H1 (cell line): ENCODE measurements at regions not wholly inside any gene's neighbourhood (a gene's known extent, or its start where the extent isn't known, plus 50 kb on each side); places are given as distances from the start of the nearest gene placed in this dataset.

ENCODE experiments used
- CTCF ChIA-PET: fragments of 300-600 bp; sonication (Branson Sonifier 250); formaldehyde crosslinking; loops from one replicate; lab custom pipeline; 2021; ENCODE audit not compliant: partially characterized antibody; lab: Charles Lee
- POLR2A ChIA-PET: fragments of 300-600 bp; sonication (Branson Sonifier 250); formaldehyde crosslinking; loops from one replicate; lab custom pipeline; 2021; ENCODE audit warnings: inconsistent platforms; ENCODE audit not compliant: partially characterized antibody; lab: Charles Lee
- DNase-seq, 2 experiments: peaks; one replicate each; pipeline versions ENCODE4 v3.0.0 to v3.0.0-alpha.2; 2010 to 2022; ENCODE audit warnings: low spot score in 2 of 2, low read depth in 1 of 2, mixed read lengths in 1 of 2
- FAIRE-seq: peaks from 2 replicates; lab custom pipeline; 2011; peaks lifted over from hg19 to GRCh38; lab: Jason Lieb, UNC
- H2AFZ ChIP-seq: 2 replicates; pipeline ENCODE4 v1.8.1; 2012; ENCODE audit warnings: low read length, inconsistent platforms
- H2AK5ac ChIP-seq: 2 replicates; pipeline ENCODE4 v1.6.1; 2013; ENCODE audit warnings: low read depth, low read length
- H2BK120ac ChIP-seq: replicated peaks from 2 replicates; pipeline ENCODE3; 2013; ENCODE audit warnings: low read depth, low read length, inconsistent platforms
- H2BK12ac ChIP-seq: 2 replicates; pipeline ENCODE4 v1.6.1; 2013; ENCODE audit warnings: low read depth, low read length
- H2BK15ac ChIP-seq: 2 replicates; pipeline ENCODE4 v1.6.1; 2013; ENCODE audit warnings: low read length
- H2BK20ac ChIP-seq: 2 replicates; pipeline ENCODE4 v1.6.1; 2013; ENCODE audit warnings: low read length
- H2BK5ac ChIP-seq: 2 replicates; pipeline ENCODE4 v1.6.1; 2013; ENCODE audit warnings: low read depth, low read length
- H3K14ac ChIP-seq: 2 replicates; pipeline ENCODE4 v1.6.1; 2013; ENCODE audit warnings: inconsistent platforms; ENCODE audit not compliant: insufficient read length
- H3K18ac ChIP-seq: 2 replicates; pipeline ENCODE4 v1.6.1; 2013; ENCODE audit warnings: low read length; ENCODE audit errors: extremely low read depth
- H3K23ac ChIP-seq: 2 replicates; pipeline ENCODE4 v1.6.1; 2013; ENCODE audit warnings: inconsistent platforms; ENCODE audit not compliant: insufficient read length
- H3K23me2 ChIP-seq: 2 replicates; pipeline ENCODE4 v1.6.1; 2013; ENCODE audit warnings: low read depth, low read length
- H3K27ac ChIP-seq: 2 replicates; pipeline ENCODE4 v1.6.1; 2011; ENCODE audit warnings: low read depth, low read length, inconsistent platforms
- H3K27me3 ChIP-seq, 4 experiments: replicated peaks in 1 of 4; 1 replicate in 1 of 4; 2 replicates in 3 of 4; pipeline versions ENCODE4 v1.6.1 to v1.8.1; 2011 to 2013; ENCODE audit warnings: low read length in 3 of 4, mild to moderate bottlenecking in 3 of 4, inconsistent platforms in 2 of 4, mixed read lengths in 2 of 4, moderate library complexity in 1 of 4; ENCODE audit not compliant: control insufficient read depth in 3 of 4, insufficient read depth in 3 of 4; ENCODE audit errors: extremely low read depth in 1 of 4
- H3K36me3 ChIP-seq, 4 experiments: 2 replicates each; pipeline versions ENCODE4 v1.6.1 to v1.8.1; 2011 to 2013; ENCODE audit warnings: mild to moderate bottlenecking in 4 of 4, low read length in 3 of 4, moderate library complexity in 2 of 4, control low read depth in 1 of 4, inconsistent platforms in 1 of 4; ENCODE audit not compliant: insufficient read depth in 4 of 4, control insufficient read depth in 2 of 4
- H3K4ac ChIP-seq: replicated peaks from 2 replicates; pipeline ENCODE3; 2013; ENCODE audit warnings: low read length, low read depth, mixed read lengths, inconsistent platforms; ENCODE audit not compliant: insufficient read length
- H3K4me1 ChIP-seq, 4 experiments: replicated peaks in 1 of 4; 1 replicate in 1 of 4; 2 replicates in 3 of 4; pipeline versions ENCODE4 v1.6.1 to v1.8.1; 2011 to 2013; ENCODE audit warnings: low read length in 3 of 4, inconsistent platforms in 2 of 4, mixed read lengths in 1 of 4; ENCODE audit not compliant: insufficient read depth in 4 of 4, control insufficient read depth in 3 of 4
- H3K4me2 ChIP-seq, 2 experiments: 2 replicates each; pipeline versions ENCODE4 v1.6.1 to v1.8.1; 2011 to 2013; ENCODE audit warnings: low read depth in 2 of 2, low read length in 2 of 2, control low read depth in 1 of 2, inconsistent platforms in 1 of 2, mild to moderate bottlenecking in 1 of 2; ENCODE audit not compliant: insufficient read depth in 1 of 2
- H3K4me3 ChIP-seq, 4 experiments: fragments of 200-600, 300-600 bp in 1 of 4; sonication (generic), shearing (Covaris generic), sonication (Bioruptor Twin) in 1 of 4; 2 replicates each; pipeline versions ENCODE4 v1.5.1 to v1.8.1; 2011 to 2016; ENCODE audit warnings: low read length in 4 of 4, low read depth in 3 of 4, control low read depth in 2 of 4, inconsistent platforms in 2 of 4, mild to moderate bottlenecking in 2 of 4, mixed read lengths in 1 of 4, moderate library complexity in 1 of 4; ENCODE audit not compliant: insufficient read depth in 2 of 4; ENCODE audit errors: extremely low read depth in 1 of 4
- H3K56ac ChIP-seq: replicated peaks from 2 replicates; pipeline ENCODE3; 2013; ENCODE audit warnings: low read depth, mild to moderate bottlenecking, mixed read lengths, low read length, inconsistent platforms; ENCODE audit not compliant: insufficient read length
- H3K79me1 ChIP-seq: 2 replicates; pipeline ENCODE4 v1.6.1; 2013; ENCODE audit warnings: low read depth, low read length, control low read depth
- H3K79me2 ChIP-seq, 2 experiments: 2 replicates each; pipeline versions ENCODE4 v1.6.1 to v1.8.1; 2012 to 2013; ENCODE audit warnings: low read length in 2 of 2, mild to moderate bottlenecking in 2 of 2, inconsistent platforms in 1 of 2; ENCODE audit not compliant: insufficient read depth in 2 of 2, control insufficient read depth in 1 of 2
- H3K9ac ChIP-seq, 4 experiments: replicated peaks in 1 of 4; 1 replicate in 1 of 4; 2 replicates in 3 of 4; pipeline versions ENCODE4 v1.6.1 to v1.8.1; 2011 to 2013; ENCODE audit warnings: low read depth in 3 of 4, low read length in 3 of 4, control low read depth in 2 of 4, mild to moderate bottlenecking in 2 of 4, moderate library complexity in 2 of 4, inconsistent platforms in 1 of 4; ENCODE audit errors: extremely low read depth in 1 of 4
- H3K9me3 ChIP-seq, 2 experiments: 2 replicates each; pipeline versions ENCODE4 v1.6.1 to v1.8.1; 2012 to 2013; ENCODE audit warnings: mild to moderate bottlenecking in 2 of 2, moderate library complexity in 2 of 2, control low read depth in 1 of 2, inconsistent platforms in 1 of 2, low read depth in 1 of 2, low read length in 1 of 2, mixed read lengths in 1 of 2; ENCODE audit not compliant: insufficient read depth in 2 of 2
- H4K20me1 ChIP-seq, 2 experiments: replicated peaks in 1 of 2; 2 replicates each; pipeline versions ENCODE3 to v1.8.1; 2011 to 2013; ENCODE audit warnings: inconsistent platforms in 2 of 2, low read length in 2 of 2, mild to moderate bottlenecking in 1 of 2; ENCODE audit not compliant: insufficient read depth in 2 of 2, control insufficient read depth in 1 of 2
- H4K5ac ChIP-seq: 2 replicates; pipeline ENCODE4 v1.6.1; 2013; ENCODE audit warnings: low read length, low read depth, mixed read lengths, inconsistent platforms; ENCODE audit not compliant: insufficient read length
- H4K8ac ChIP-seq: 2 replicates; pipeline ENCODE4 v1.8.0; 2013; ENCODE audit warnings: mild to moderate bottlenecking, moderate library complexity, low read length, inconsistent platforms; ENCODE audit not compliant: insufficient read depth; ENCODE audit errors: extremely low read depth
- H4K91ac ChIP-seq: replicated peaks from 2 replicates; pipeline ENCODE3; 2013; ENCODE audit warnings: low read length, mixed read lengths, inconsistent platforms; ENCODE audit not compliant: insufficient read length
- ATF2 ChIP-seq: IDR thresholded peaks from 2 replicates; pipeline ENCODE4 v1.6.1; 2012; ENCODE audit warnings: low read length, inconsistent platforms
- ATF3 ChIP-seq: IDR thresholded peaks from 2 replicates; pipeline ENCODE4 v1.6.1; 2011; ENCODE audit warnings: low read depth, mild to moderate bottlenecking, low read length; ENCODE audit not compliant: insufficient read depth
- CBX8 ChIP-seq: fragments of 300-800, 300-1000 bp; sonication (generic); IDR thresholded peaks from 2 replicates; pipeline ENCODE4 v1.7.1; 2016; ENCODE audit warnings: low read depth, low read length, borderline replicate concordance
- GABPA ChIP-seq: IDR thresholded peaks from 2 replicates; pipeline ENCODE4 v1.6.1; 2011; ENCODE audit warnings: mild to moderate bottlenecking, low read length, moderate library complexity, borderline replicate concordance; ENCODE audit not compliant: insufficient read depth
- HDAC2 ChIP-seq, 2 experiments: fragments of 300-600 bp in 1 of 2; sonication (generic) in 1 of 2; IDR thresholded peaks; 2 replicates each; pipeline ENCODE4 v1.6.1; 2011 to 2012; ENCODE audit warnings: low read depth in 2 of 2, low read length in 2 of 2, mild to moderate bottlenecking in 2 of 2, moderate library complexity in 2 of 2, borderline replicate concordance in 1 of 2, inconsistent platforms in 1 of 2
- NANOG ChIP-seq: IDR thresholded peaks from 2 replicates; pipeline ENCODE4 v1.6.1; 2011; ENCODE audit warnings: low read length, low read depth, mild to moderate bottlenecking, inconsistent platforms; ENCODE audit not compliant: insufficient read depth, poor library complexity, severe bottlenecking
- POLR2AphosphoS5 ChIP-seq: IDR thresholded peaks from 2 replicates; pipeline ENCODE4 v1.6.1; 2011; ENCODE audit warnings: low read depth, low read length
- RXRA ChIP-seq: IDR thresholded peaks from 2 replicates; pipeline ENCODE4 v1.6.1; 2011; ENCODE audit warnings: low read depth, mild to moderate bottlenecking, low read length, moderate library complexity; ENCODE audit not compliant: insufficient read depth
- SP2 ChIP-seq: IDR thresholded peaks from 2 replicates; pipeline ENCODE4 v1.6.1; 2012; ENCODE audit warnings: mild to moderate bottlenecking, low read length, inconsistent platforms
- TBP ChIP-seq: IDR thresholded peaks from 2 replicates; pipeline ENCODE4 v1.6.1; 2011; ENCODE audit warnings: low read depth, low read length, improper control_type of control experiment
- USF2 ChIP-seq: IDR thresholded peaks from 2 replicates; pipeline ENCODE4 v1.6.1; 2011; ENCODE audit warnings: low read length, improper control_type of control experiment
- WGBS, 2 experiments: shearing (Covaris generic) in 1 of 2; methylation state at CpG; one replicate each; pipeline versions ENCODE4 v1.1.6 to v1.1.7; 2013 to 2015; ENCODE audit warnings: low lambda C conversion rate in 2 of 2, mixed read lengths in 2 of 2, inconsistent platforms in 1 of 2, low coverage in 1 of 2, missing lambda C conversion rate in 1 of 2; ENCODE audit not compliant: insufficient replicate concordance in 2 of 2, insufficient coverage in 1 of 2, insufficient read length in 1 of 2; ENCODE audit errors: extremely low coverage in 1 of 2, missing lambda C conversion rate in 1 of 2; 5-methylcytosine and 5-hydroxymethylcytosine counted together

- Histone ChIP-seq H3K23me2 (peaks cover 4% of the 10 kb centered on the region; the same call in 1 of the 2 replicates), H3K27me3 (peaks cover 0 to 3% (median 0%) of the 10 kb centered on the region in 4 experiments; a peak in 2 of 7 replicates), H4K20me1 (no peaks in the 10 kb centered on the region), H2AK5ac (no peak overlapping the region), H3K18ac (no peak overlapping the region), H2AFZ (no peak overlapping the region), H3K4ac (no peak overlapping the region), H2BK20ac (no peak overlapping the region), H3K23ac (no peak overlapping the region), H3K4me2 (no peak overlapping the region), H3K27ac (no peak overlapping the region), H3K4me3 (no peak overlapping the region), H3K9me3 (no peaks in the 10 kb centered on the region), H3K14ac (no peak overlapping the region), H3K9ac (no peak overlapping the region), H4K5ac (no peak overlapping the region), H3K4me1 (peaks cover 2 to 14% (median 7%) of the 10 kb centered on the region in 4 experiments), H4K91ac (no peak overlapping the region), H4K8ac (no peak overlapping the region), H3K36me3 (no peaks in the 10 kb centered on the region), H2BK120ac (no peak overlapping the region), H3K79me1 (no peaks in the 10 kb centered on the region), H2BK15ac (no peak overlapping the region), H2BK5ac (no peak overlapping the region), H2BK12ac (no peak overlapping the region), H3K79me2 (no peaks in the 10 kb centered on the region), H3K56ac (no peak overlapping the region)
- FAIRE-seq (no peak), DNase-seq (no peak)
- POLR2A ChIA-PET = no interaction called here
- 89% methylated on average over 3 of the region's 3 CpGs; no CpG with 5 or more reads in 1 of the 2 experiments for WGBS, 2 experiments
- CTCF ChIA-PET = no interaction called here
- TF ChIP-seq ATF3 = no peak
- no peak for TF ChIP-seq CBX8
- no peak for TF ChIP-seq ATF2
- no peak for TF ChIP-seq TBP
- TF ChIP-seq SP2 = no peak
- no peak for TF ChIP-seq USF2
- TF ChIP-seq POLR2AphosphoS5 = no peak
- TF ChIP-seq NANOG = no peak
- no peak for TF ChIP-seq HDAC2 (IDR thresholded peaks at IDR 0.05; ENCODE audit: borderline replicate concordance in 1 of 2, low read depth in 2 of 2, low read length in 2 of 2)
- TF ChIP-seq RXRA = no peak
- no peak for TF ChIP-seq GABPA
Measured at GRCh38 chr16:79772784-79773183, 172.2 kb upstream of the MAF start.
